PC-9 (cell line): ENCODE measurements at regions not wholly inside any gene's neighbourhood (a gene's known extent, or its start where the extent isn't known, plus 50 kb on each side); places are given as distances from the start of the nearest gene placed in this dataset.

Experiments
- EZH2 ChIP-seq: fragments of 200-600 bp; sonication (generic); IDR thresholded peaks from 2 replicates; pipeline ENCODE4 v1.8.0; 2017; ENCODE audit warnings: antibody characterized with exemption, low read depth
- TF ChIP-seq, protein P1 (sequence below): fragments of 200-600 bp; sonication (generic); conservative IDR thresholded peaks from 2 replicates; pipeline ENCODE4 v1.6.1; 2017; ENCODE audit warnings: mixed run types, antibody characterized with exemption, mild to moderate bottlenecking, moderate library complexity

DNA sequence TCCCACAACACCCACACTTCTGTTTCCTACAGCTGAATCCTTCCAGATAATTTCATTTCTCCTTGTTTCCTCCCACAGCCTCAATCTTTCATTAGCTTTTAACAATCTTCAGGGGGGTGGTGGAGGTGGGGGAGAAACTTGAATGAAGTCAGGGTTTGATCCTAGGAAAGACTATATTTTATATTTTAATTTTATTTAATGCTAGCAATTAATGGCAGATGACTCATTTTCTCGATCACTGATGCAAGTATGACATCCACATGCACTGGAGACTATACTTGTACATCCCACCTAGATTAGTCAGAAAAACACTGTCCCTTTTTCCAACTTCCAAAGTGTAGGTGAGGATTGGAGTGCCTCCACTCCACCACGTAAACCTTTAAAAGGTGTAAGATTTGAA lies 1181.3 kb upstream of the AUTS2 start:
- TF ChIP-seq, protein P1, sequence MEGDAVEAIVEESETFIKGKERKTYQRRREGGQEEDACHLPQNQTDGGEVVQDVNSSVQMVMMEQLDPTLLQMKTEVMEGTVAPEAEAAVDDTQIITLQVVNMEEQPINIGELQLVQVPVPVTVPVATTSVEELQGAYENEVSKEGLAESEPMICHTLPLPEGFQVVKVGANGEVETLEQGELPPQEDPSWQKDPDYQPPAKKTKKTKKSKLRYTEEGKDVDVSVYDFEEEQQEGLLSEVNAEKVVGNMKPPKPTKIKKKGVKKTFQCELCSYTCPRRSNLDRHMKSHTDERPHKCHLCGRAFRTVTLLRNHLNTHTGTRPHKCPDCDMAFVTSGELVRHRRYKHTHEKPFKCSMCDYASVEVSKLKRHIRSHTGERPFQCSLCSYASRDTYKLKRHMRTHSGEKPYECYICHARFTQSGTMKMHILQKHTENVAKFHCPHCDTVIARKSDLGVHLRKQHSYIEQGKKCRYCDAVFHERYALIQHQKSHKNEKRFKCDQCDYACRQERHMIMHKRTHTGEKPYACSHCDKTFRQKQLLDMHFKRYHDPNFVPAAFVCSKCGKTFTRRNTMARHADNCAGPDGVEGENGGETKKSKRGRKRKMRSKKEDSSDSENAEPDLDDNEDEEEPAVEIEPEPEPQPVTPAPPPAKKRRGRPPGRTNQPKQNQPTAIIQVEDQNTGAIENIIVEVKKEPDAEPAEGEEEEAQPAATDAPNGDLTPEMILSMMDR = no peak
- no peak for TF ChIP-seq EZH2
